Stomach (tissue), 4 donors: ENCODE measurements at regions not wholly inside any gene's neighbourhood (a gene's known extent, or its start where the extent isn't known, plus 50 kb on each side); places are given as distances from the start of the nearest gene placed in this dataset.

ENCODE experiments used
- CTCF ChIP-seq, 7 experiments: fragments of 450-650 bp in 4 of 7; fragments of 200-600 bp in 3 of 7; sonication (generic) in 3 of 7; IDR thresholded peaks; one replicate each; pipeline ENCODE4 v1.5.1; 2016 to 2019; ENCODE audit warnings: antibody characterized with exemption in 7 of 7, control low read depth in 2 of 7, mild to moderate bottlenecking in 1 of 7
- EP300 ChIP-seq: sonication (generic); formaldehyde crosslinking; IDR thresholded peaks from one replicate; pipeline ENCODE4 v1.6.1; 2017; ENCODE audit warnings: antibody characterized with exemption
- POLR2A ChIP-seq, 4 donors: fragments of 450-650 bp; IDR thresholded peaks; one replicate each; pipeline ENCODE4 v1.6.1; 2016; ENCODE audit warnings: antibody characterized with exemption in 4 of 4, control low read depth in 2 of 4, mild to moderate bottlenecking in 1 of 4, moderate library complexity in 1 of 4

DNA sequence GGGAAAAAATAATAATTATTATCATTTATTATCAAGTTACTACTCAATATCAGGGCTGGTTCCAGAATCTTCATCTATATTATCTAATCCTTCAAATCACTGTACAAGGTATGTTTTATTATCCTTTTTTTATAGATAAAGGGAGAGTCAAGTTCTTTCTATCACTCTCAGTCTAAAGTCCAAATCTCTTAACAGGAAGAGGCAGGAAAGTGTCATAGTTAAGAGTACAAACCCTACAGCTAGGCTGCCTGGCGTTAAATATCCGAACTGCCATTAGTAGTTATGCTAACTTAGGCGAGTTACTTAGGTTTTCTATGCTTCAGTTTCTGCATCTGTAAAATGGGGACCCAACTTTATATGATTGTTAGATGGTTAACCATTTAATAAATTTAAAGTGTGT is 99.4 kb upstream of the CCDC91 start:
- no peak for TF ChIP-seq POLR2A (IDR thresholded peaks at IDR 0.05)
- no peak for TF ChIP-seq CTCF (IDR thresholded peaks at IDR 0.05)
- TF ChIP-seq EP300, result no peak
